Peyer's patch (tissue), 4 donors: ENCODE measurements at regions not wholly inside any gene's neighbourhood (a gene's known extent, or its start where the extent isn't known, plus 50 kb on each side); places are given as distances from the start of the nearest gene placed in this dataset.
"Not testable (repeated sequence)": the region's sequence is repeated elsewhere in the genome, so short reads cannot be mapped to it uniquely, and the experiment has no call there.

ENCODE experiments used
- POLR2A ChIP-seq, 2 donors: fragments of 450-650 bp; IDR thresholded peaks; one replicate each; pipeline ENCODE4 v1.5.1; 2017; ENCODE audit warnings: antibody characterized with exemption in 2 of 2, mild to moderate bottlenecking in 2 of 2, moderate library complexity in 2 of 2
- TF ChIP-seq, protein P1 (sequence below), 6 experiments: fragments of 450-650 bp in 4 of 6; fragments of 200-600 bp in 2 of 6; sonication (generic) in 1 of 6; IDR thresholded peaks; one replicate each; pipeline ENCODE4 v1.5.1; 2017 to 2019; ENCODE audit warnings: antibody characterized with exemption in 6 of 6, mild to moderate bottlenecking in 3 of 6, moderate library complexity in 1 of 6

- not testable (repeated sequence) for TF ChIP-seq POLR2A (IDR thresholded peaks at IDR 0.05)
- TF ChIP-seq, protein P1, sequence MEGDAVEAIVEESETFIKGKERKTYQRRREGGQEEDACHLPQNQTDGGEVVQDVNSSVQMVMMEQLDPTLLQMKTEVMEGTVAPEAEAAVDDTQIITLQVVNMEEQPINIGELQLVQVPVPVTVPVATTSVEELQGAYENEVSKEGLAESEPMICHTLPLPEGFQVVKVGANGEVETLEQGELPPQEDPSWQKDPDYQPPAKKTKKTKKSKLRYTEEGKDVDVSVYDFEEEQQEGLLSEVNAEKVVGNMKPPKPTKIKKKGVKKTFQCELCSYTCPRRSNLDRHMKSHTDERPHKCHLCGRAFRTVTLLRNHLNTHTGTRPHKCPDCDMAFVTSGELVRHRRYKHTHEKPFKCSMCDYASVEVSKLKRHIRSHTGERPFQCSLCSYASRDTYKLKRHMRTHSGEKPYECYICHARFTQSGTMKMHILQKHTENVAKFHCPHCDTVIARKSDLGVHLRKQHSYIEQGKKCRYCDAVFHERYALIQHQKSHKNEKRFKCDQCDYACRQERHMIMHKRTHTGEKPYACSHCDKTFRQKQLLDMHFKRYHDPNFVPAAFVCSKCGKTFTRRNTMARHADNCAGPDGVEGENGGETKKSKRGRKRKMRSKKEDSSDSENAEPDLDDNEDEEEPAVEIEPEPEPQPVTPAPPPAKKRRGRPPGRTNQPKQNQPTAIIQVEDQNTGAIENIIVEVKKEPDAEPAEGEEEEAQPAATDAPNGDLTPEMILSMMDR (IDR thresholded peaks at IDR 0.05), result not testable (repeated sequence)
These were observed 76.3 kb upstream of the ZNF184 start for GRCh38 chr6:27549241-27549598.
